ENCODE measurements at regions not wholly inside any gene's neighbourhood (a gene's known extent, or its start where the extent isn't known, plus 50 kb on each side); places are given as distances from the start of the nearest gene placed in this dataset.
A peak's percentile ranks its signal among the peaks of the same experiment; 100 is the strongest.
"Not testable (repeated sequence)": the region's sequence is repeated elsewhere in the genome, so short reads cannot be mapped to it uniquely, and the experiment has no call there.

- DNase-seq = no peak
Measured at GRCh38 chr11:103736315-103737036, 300.0 kb upstream of the DDI1 start.

GRCh38 chr11:103737037-103737622 lies 299.3 kb upstream of the DDI1 start:
- DNase-seq = no peak

GRCh38 chr11:103737747-103738146 lies 298.7 kb upstream of the DDI1 start:
- DNase-seq = no peak

GRCh38 chr11:103739074-103739796 lies 297.2 kb upstream of the DDI1 start:
- DNase-seq = not testable (repeated sequence)

GRCh38 chr11:103744496-103745153 lies 291.8 kb upstream of the DDI1 start:
- no peak for DNase-seq

- DNase-seq = no peak
Measured at GRCh38 chr11:103749158-103749557, 287.3 kb upstream of the DDI1 start.

- peak; percentile 30 for DNase-seq
Measured at GRCh38 chr11:103768816-103769215, 267.6 kb upstream of the DDI1 start.

- no peak for DNase-seq
Measured at GRCh38 chr11:103773059-103773458, 263.4 kb upstream of the DDI1 start.

GRCh38 chr11:103773537-103773936 lies 262.9 kb upstream of the DDI1 start:
- DNase-seq = no peak

- DNase-seq = no peak
Measured at GRCh38 chr11:103779054-103779453, 257.4 kb upstream of the DDI1 start.

GRCh38 chr11:103789952-103790351 lies 246.5 kb upstream of the DDI1 start:
- DNase-seq = no peak

GRCh38 chr11:103792981-103793468 lies 243.4 kb upstream of the DDI1 start:
- DNase-seq = no peak

- no peak for DNase-seq
Measured at GRCh38 chr11:103794262-103794661, 242.2 kb upstream of the DDI1 start.

GRCh38 chr11:103798026-103798425 lies 238.4 kb upstream of the DDI1 start:
- no peak for DNase-seq

- DNase-seq = no peak
Measured at GRCh38 chr11:103798446-103798845, 238.0 kb upstream of the DDI1 start.

GRCh38 chr11:103800406-103801114 lies 235.9 kb upstream of the DDI1 start:
- DNase-seq = peak; percentile 5

GRCh38 chr11:103803062-103803461 lies 233.4 kb upstream of the DDI1 start:
- DNase-seq = no peak

GRCh38 chr11:103805688-103806009 lies 230.8 kb upstream of the DDI1 start:
- DNase-seq = no peak

GRCh38 chr11:103806130-103806895 lies 230.1 kb upstream of the DDI1 start:
- no peak for DNase-seq

- peak; percentile 41 for DNase-seq
Measured at GRCh38 chr11:103807806-103808205, 228.6 kb upstream of the DDI1 start.

GRCh38 chr11:103808252-103808651 lies 228.2 kb upstream of the DDI1 start:
- no peak for DNase-seq

- DNase-seq = no peak
Measured at GRCh38 chr11:103811870-103812455, 224.5 kb upstream of the DDI1 start.

Measured in NCI-H82 (cell line).